ENCODE measurements at regions not wholly inside any gene's neighbourhood (a gene's known extent, or its start where the extent isn't known, plus 50 kb on each side); places are given as distances from the start of the nearest gene placed in this dataset.

DNA sequence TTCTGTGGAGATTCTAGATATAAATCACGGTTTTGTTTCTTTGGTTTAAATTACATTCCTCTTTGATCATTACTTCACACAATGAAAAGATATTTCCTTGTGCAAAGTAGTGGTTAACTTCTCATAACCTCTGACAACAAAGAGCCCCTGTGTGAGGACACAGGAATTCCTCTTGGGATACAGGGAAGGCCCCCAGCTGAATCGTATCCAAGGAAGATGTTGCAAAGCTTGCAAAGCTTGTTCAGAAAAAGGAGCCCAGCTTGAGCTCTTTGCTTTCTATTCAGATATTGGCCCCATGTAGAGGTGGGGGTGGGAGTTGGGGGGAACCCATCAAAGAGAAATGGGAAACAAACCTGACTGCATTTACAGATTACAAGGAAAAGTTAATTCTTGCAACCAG is 145.7 kb downstream of the RELL1 start:
- H3K9me3 Mint-ChIP-seq: peaks cover 6% of the 10 kb centered on the region
- peak overlapping the region; percentile 73 for H3K4me3 Mint-ChIP-seq
- no peak for DNase-seq (ENCODE audit: low read depth, low spot score)
- H3K27ac Mint-ChIP-seq (ENCODE audit: unreplicated experiment): peak overlapping the region; percentile 97
- H3K36me3 Mint-ChIP-seq (ENCODE audit: low read depth): peaks cover 9% of the 10 kb centered on the region
- TF ChIP-seq, protein P1, sequence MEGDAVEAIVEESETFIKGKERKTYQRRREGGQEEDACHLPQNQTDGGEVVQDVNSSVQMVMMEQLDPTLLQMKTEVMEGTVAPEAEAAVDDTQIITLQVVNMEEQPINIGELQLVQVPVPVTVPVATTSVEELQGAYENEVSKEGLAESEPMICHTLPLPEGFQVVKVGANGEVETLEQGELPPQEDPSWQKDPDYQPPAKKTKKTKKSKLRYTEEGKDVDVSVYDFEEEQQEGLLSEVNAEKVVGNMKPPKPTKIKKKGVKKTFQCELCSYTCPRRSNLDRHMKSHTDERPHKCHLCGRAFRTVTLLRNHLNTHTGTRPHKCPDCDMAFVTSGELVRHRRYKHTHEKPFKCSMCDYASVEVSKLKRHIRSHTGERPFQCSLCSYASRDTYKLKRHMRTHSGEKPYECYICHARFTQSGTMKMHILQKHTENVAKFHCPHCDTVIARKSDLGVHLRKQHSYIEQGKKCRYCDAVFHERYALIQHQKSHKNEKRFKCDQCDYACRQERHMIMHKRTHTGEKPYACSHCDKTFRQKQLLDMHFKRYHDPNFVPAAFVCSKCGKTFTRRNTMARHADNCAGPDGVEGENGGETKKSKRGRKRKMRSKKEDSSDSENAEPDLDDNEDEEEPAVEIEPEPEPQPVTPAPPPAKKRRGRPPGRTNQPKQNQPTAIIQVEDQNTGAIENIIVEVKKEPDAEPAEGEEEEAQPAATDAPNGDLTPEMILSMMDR (conservative IDR thresholded peaks at IDR 0.05): no peak
- H3K4me1 Mint-ChIP-seq: peaks cover 53% of the 10 kb centered on the region
- H3K27me3 Mint-ChIP-seq (ENCODE audit: low read depth): no peaks in the 10 kb centered on the region

DNA sequence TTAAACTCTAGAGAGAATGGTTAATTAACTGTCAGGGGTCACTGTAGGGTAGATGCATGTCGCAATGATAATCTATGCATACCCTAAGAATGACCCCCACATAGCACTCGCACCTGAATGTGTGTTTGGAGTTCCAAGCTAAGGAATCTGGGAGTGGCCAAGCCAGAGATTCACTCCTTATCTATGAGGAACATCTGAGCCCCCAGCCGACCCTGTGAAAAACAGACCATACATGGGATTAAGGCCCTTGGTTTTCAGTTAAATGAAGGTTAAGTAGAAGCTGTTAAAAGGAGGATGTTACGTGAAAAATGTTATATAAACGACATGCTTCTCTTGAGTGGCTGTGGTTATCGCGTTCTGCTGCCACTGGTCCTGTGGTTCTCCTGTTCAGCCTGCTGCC is 147.2 kb downstream of the RELL1 start:
- Mint-ChIP-seq H3K9me3 (peaks cover 3% of the 10 kb centered on the region), H3K27ac (ENCODE audit: unreplicated experiment) (no peak overlapping the region), H3K36me3 (ENCODE audit: low read depth) (peaks cover 5% of the 10 kb centered on the region), H3K27me3 (ENCODE audit: low read depth) (no peaks in the 10 kb centered on the region), H3K4me3 (no peak overlapping the region), H3K4me1 (peaks cover 52% of the 10 kb centered on the region)
- DNase-seq (ENCODE audit: low read depth, low spot score): no peak
- TF ChIP-seq, protein P1 (conservative IDR thresholded peaks at IDR 0.05): no peak

DNA sequence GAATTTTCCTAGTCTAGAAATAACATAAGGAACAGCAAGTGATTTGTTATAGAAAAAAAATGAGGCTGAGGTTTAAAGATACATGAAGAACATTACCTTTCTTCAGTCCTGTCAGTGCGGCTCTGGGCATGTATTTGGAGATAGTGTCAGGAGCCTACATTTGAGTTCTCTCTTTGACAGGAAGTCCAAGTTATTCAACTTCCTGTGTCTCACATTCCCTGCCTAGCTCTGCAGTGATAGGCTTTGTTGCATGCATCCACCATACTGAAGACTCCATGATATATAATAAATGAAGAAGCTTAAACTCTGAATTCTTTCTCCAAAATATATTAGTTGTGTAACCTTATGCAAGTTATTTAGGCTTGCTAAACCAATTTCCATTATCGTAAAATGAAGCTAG is 148.7 kb downstream of the RELL1 start:
- Mint-ChIP-seq H3K27me3 (ENCODE audit: low read depth) (no peaks in the 10 kb centered on the region), H3K4me1 (peaks cover 50% of the 10 kb centered on the region), H3K36me3 (ENCODE audit: low read depth) (peaks cover 2% of the 10 kb centered on the region), H3K9me3 (no peaks in the 10 kb centered on the region), H3K27ac (ENCODE audit: unreplicated experiment) (no peak overlapping the region), H3K4me3 (no peak overlapping the region)
- TF ChIP-seq, protein P1 (conservative IDR thresholded peaks at IDR 0.05): no peak
- DNase-seq (ENCODE audit: low read depth, low spot score): no peak

DNA sequence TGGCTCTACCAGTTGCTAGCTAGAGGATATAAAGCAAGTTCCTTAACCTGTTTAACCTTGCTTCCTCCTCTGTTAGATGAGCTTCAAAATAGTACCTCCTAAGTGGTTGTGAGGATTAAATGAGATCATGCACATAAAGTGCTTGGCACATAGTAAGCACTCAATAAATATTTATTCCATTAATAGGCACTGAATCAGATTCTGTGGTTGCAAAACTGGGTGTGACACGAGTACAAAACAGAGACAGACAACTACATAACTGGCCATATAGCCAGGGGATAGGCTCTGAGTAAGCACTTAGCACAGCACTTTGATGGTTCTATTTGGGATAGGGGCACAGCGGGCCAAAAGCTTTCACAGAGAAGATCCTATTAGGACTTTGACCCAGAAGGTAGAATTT is 150.3 kb downstream of the RELL1 start:
- peaks cover 2% of the 10 kb centered on the region for H3K36me3 Mint-ChIP-seq (ENCODE audit: low read depth)
- no peak overlapping the region for H3K4me3 Mint-ChIP-seq
- TF ChIP-seq, protein P1 (conservative IDR thresholded peaks at IDR 0.05): no peak
- no peak for DNase-seq (ENCODE audit: low read depth, low spot score)
- no peak overlapping the region for H3K27ac Mint-ChIP-seq (ENCODE audit: unreplicated experiment)
- no peaks in the 10 kb centered on the region for H3K9me3 Mint-ChIP-seq
- peaks cover 35% of the 10 kb centered on the region for H3K4me1 Mint-ChIP-seq
- no peaks in the 10 kb centered on the region for H3K27me3 Mint-ChIP-seq (ENCODE audit: low read depth)

DNA sequence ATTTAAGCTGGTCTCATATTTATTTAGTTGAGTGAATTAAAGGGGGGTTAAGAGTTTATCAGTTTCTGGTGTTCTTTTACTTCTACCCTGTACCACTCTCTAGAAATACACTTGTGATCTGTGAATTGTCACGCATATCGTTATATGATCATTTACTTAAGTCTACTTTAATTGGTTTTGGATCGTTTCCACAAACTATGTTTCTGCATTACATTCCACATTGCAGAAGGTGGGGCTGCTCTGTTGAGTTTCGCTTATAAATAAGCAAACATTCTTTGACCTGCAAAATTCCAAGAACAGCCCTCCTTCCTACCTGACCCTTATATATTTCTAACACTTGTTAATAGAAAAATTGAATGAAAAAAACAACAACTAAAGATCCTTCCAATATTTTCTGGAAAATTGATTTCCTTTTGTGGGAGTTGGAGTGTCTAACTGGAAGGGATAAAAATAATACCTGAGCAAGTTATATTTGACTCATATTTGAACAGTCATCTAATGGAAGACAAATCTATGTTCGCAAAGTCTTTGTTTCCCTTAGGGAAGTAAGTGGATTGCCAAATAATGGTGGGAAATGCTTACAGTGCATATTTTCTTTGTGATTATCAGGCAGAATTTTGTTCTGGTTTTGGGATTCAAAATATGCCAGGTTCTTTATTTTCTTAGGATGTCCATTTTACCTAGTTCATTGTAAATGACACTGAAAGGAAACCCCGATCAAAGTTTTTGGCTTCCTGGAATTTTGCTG is 152.7 kb downstream of the RELL1 start:
- Mint-ChIP-seq H3K9me3 (no peaks in the 10 kb centered on the region), H3K4me3 (no peak overlapping the region)

More for the DNA sequence above, 152.7 kb downstream of the RELL1 start:
- Mint-ChIP-seq H3K27ac (ENCODE audit: unreplicated experiment) (no peak overlapping the region), H3K4me1 (peaks cover 18% of the 10 kb centered on the region), H3K36me3 (ENCODE audit: low read depth) (peaks cover 2% of the 10 kb centered on the region), H3K27me3 (ENCODE audit: low read depth) (no peaks in the 10 kb centered on the region)
- TF ChIP-seq, protein P1 (conservative IDR thresholded peaks at IDR 0.05): no peak
- no peak for DNase-seq (ENCODE audit: low read depth, low spot score)
